B cell (primary cell): ENCODE measurements at regions not wholly inside any gene's neighbourhood (a gene's known extent, or its start where the extent isn't known, plus 50 kb on each side); places are given as distances from the start of the nearest gene placed in this dataset.

ENCODE experiments used
- ATAC-seq: fragments of 200-7000 bp; cut with Tn5 transposase; one replicate; pipeline ENCODE4 v1.10.0; 2021; ENCODE audit warnings: low read depth, mild to moderate bottlenecking, moderate number of reproducible peaks, moderate library complexity
- CTCF ChIA-PET: fragments of 350-600 bp; sonication (Branson Sonifier 250); formaldehyde crosslinking; loops from one replicate; lab custom pipeline; 2021; ENCODE audit warnings: antibody characterized with exemption, inconsistent platforms; lab: Charles Lee
- POLR2A ChIA-PET: fragments of 350-600 bp; sonication (Branson Sonifier 250); formaldehyde crosslinking; loops from one replicate; lab custom pipeline; 2021; ENCODE audit warnings: antibody characterized with exemption; lab: Charles Lee
- DNase-seq: peaks from one replicate; pipeline ENCODE4 v3.0.0; 2013
- H2AFZ ChIP-seq: 2 replicates; pipeline ENCODE4 v1.6.1; 2012; ENCODE audit warnings: mild to moderate bottlenecking, low read depth, low read length; ENCODE audit not compliant: insufficient read depth, poor library complexity, severe bottlenecking
- H3K27ac ChIP-seq, 2 donors: 1 replicate in 1 of 2; 2 replicates in 1 of 2; pipeline ENCODE4 v1.5.1; 2012 to 2013; ENCODE audit warnings: low read length in 2 of 2, mild to moderate bottlenecking in 2 of 2, moderate library complexity in 1 of 2
- H3K27me3 ChIP-seq, 4 experiments: fragments of 200-600 bp in 1 of 4; sonication (generic) in 1 of 4; replicated peaks in 1 of 4; 1 replicate in 2 of 4; 2 replicates in 2 of 4; pipeline versions ENCODE4 v1.6.1 to v1.7.0; 2013 to 2016; ENCODE audit warnings: low read length in 3 of 4, mild to moderate bottlenecking in 2 of 4, mixed read lengths in 1 of 4, moderate library complexity in 1 of 4; ENCODE audit not compliant: insufficient read depth in 4 of 4, control insufficient read depth in 3 of 4; ENCODE audit errors: control extremely low read depth in 1 of 4
- H3K36me3 ChIP-seq, 2 experiments: replicated peaks in 1 of 2; 1 replicate in 1 of 2; 2 replicates in 1 of 2; pipeline versions ENCODE4 v1.6.1 to v1.7.1; 2013; ENCODE audit warnings: low read length in 1 of 2; ENCODE audit not compliant: insufficient read depth in 2 of 2, control insufficient read depth in 1 of 2; ENCODE audit errors: control extremely low read depth in 1 of 2, extremely low read depth in 1 of 2
- H3K4me1 ChIP-seq, 2 donors: fragments of 200-600 bp in 1 of 2; sonication (generic) in 1 of 2; 1 replicate in 1 of 2; 2 replicates in 1 of 2; pipeline versions ENCODE4 v1.5.1 to v1.6.1; 2013 to 2017; ENCODE audit warnings: low read length in 2 of 2; ENCODE audit not compliant: control insufficient read depth in 2 of 2, insufficient read depth in 2 of 2
- H3K4me2 ChIP-seq: replicated peaks from 2 replicates; pipeline ENCODE3; 2012; ENCODE audit warnings: mild to moderate bottlenecking, low read depth, low read length; ENCODE audit not compliant: poor library complexity, severe bottlenecking
- H3K4me3 ChIP-seq, 5 experiments: fragments of 200-600 bp in 1 of 5; sonication (generic) in 1 of 5; 1 replicate in 3 of 5; 2 replicates in 2 of 5; pipeline versions ENCODE4 v1.5.1 to v1.7.0; 2011 to 2016; ENCODE audit warnings: low read length in 4 of 5, mild to moderate bottlenecking in 4 of 5, low read depth in 2 of 5, control low read depth in 1 of 5, moderate library complexity in 1 of 5; ENCODE audit not compliant: insufficient read depth in 1 of 5; ENCODE audit errors: control extremely low read depth in 1 of 5, extremely low read depth in 1 of 5
- H3K79me2 ChIP-seq: fragments of 200-600 bp; sonication (generic); one replicate; pipeline ENCODE4 v1.6.0; 2016; ENCODE audit warnings: low read length; ENCODE audit not compliant: control insufficient read depth, insufficient read depth
- H3K9ac ChIP-seq: fragments of 200-600 bp; sonication (generic); 2 replicates; pipeline ENCODE4 v1.6.1; 2017; ENCODE audit warnings: mild to moderate bottlenecking, low read length, moderate library complexity
- H3K9me3 ChIP-seq, 3 donors: one replicate each; pipeline versions ENCODE4 v1.6.1 to v1.7.1; 2013; ENCODE audit warnings: low read length in 2 of 3; ENCODE audit not compliant: control insufficient read depth in 2 of 3, insufficient read depth in 1 of 3; ENCODE audit errors: control extremely low read depth in 1 of 3
- H4K20me1 ChIP-seq: 2 replicates; pipeline ENCODE4 v1.6.0; 2012; ENCODE audit warnings: mild to moderate bottlenecking, low read length; ENCODE audit not compliant: insufficient read depth, control insufficient read depth, poor library complexity, severe bottlenecking
- H3K27ac Mint-ChIP-seq: one replicate; pipeline ENCODE4 v1.8.0; 2021; ENCODE audit warnings: mixed read lengths
- H3K27me3 Mint-ChIP-seq: one replicate; pipeline ENCODE4 v1.8.0; 2021; ENCODE audit warnings: mixed read lengths
- H3K4me1 Mint-ChIP-seq: one replicate; pipeline ENCODE4 v1.8.0; 2021; ENCODE audit warnings: mixed read lengths
- H3K4me3 Mint-ChIP-seq: one replicate; pipeline ENCODE4 v1.8.0; 2021; ENCODE audit warnings: mixed read lengths
- H3K9me3 Mint-ChIP-seq: one replicate; pipeline ENCODE4 v1.8.0; 2022; ENCODE audit warnings: mixed read lengths; ENCODE audit not compliant: insufficient read depth
- EZH2 ChIP-seq: IDR thresholded peaks from 2 replicates; pipeline ENCODE4 v1.6.1; 2012; ENCODE audit warnings: borderline replicate concordance, low read depth, mild to moderate bottlenecking, moderate library complexity, low read length; ENCODE audit not compliant: insufficient read depth, poor library complexity, severe bottlenecking
- WGBS: methylation state at CpG from one replicate; pipeline ENCODE4 v1.1.5; 2013; ENCODE audit warnings: missing lambda C conversion rate; ENCODE audit not compliant: insufficient coverage; 5-methylcytosine and 5-hydroxymethylcytosine counted together
- intact Hi-C: fragments of 100-400 bp; cut with micrococcal nuclease; formaldehyde crosslinking; loops from one replicate; pipeline ENCODE4 v1.10.0; 2022
- TF ChIP-seq, protein P1 (sequence below): fragments of 200-600 bp; IDR thresholded peaks from one replicate; pipeline ENCODE4 v1.8.0; 2022; ENCODE audit warnings: antibody characterized with exemption, mild to moderate bottlenecking

DNA sequence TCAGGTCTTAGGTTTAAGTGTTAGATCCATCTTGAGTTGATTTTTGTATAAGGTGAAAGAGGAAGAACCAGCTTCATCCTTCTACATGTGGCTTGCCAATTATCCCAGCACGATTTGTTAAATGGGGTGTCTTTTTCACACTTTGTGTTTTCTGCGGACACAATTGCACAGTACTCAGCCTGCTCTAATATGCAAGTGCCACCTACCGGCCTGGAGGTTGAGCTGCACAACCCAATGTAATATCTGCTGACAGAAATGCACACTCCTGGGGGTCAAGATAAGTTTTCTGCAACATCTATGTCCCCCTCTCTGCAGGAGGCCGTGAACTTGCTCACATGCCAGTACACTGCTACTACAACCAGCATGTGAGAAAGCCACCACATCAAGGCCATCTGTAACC, 791.9 kb upstream of the ROBO1 start:
- no peak overlapping the region for H3K27ac Mint-ChIP-seq
- no peak overlapping the region for H3K27ac ChIP-seq
- POLR2A ChIA-PET: no interaction called here

DNA sequence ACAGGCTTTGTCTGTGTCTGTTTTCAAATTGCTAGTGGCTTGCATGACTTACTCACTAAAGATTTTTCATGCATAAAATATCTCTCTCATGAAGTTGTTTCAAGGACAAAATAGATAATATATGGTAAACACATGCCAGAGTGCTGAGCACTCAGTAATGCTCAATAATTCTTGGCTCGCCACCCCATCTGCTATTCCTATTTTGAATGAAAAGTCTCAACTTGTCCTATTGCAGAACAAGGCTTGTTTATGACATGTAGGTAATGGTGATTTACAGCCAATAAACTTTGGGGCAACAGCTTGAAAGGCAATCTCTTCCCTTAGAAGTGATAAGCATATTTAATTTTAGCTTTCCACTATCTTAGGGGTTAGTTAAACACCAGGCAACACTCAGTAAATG, 789.0 kb upstream of the ROBO1 start:
- TF ChIP-seq, protein P1, sequence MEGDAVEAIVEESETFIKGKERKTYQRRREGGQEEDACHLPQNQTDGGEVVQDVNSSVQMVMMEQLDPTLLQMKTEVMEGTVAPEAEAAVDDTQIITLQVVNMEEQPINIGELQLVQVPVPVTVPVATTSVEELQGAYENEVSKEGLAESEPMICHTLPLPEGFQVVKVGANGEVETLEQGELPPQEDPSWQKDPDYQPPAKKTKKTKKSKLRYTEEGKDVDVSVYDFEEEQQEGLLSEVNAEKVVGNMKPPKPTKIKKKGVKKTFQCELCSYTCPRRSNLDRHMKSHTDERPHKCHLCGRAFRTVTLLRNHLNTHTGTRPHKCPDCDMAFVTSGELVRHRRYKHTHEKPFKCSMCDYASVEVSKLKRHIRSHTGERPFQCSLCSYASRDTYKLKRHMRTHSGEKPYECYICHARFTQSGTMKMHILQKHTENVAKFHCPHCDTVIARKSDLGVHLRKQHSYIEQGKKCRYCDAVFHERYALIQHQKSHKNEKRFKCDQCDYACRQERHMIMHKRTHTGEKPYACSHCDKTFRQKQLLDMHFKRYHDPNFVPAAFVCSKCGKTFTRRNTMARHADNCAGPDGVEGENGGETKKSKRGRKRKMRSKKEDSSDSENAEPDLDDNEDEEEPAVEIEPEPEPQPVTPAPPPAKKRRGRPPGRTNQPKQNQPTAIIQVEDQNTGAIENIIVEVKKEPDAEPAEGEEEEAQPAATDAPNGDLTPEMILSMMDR: no peak
- no peak for TF ChIP-seq EZH2
- no peak overlapping the region for H3K4me3 ChIP-seq
- no peaks in the 10 kb centered on the region for H3K27me3 ChIP-seq
- no peak overlapping the region for H3K27ac Mint-ChIP-seq
- no peak overlapping the region for H3K9ac ChIP-seq
- no peaks in the 10 kb centered on the region for H3K79me2 ChIP-seq
- ChIA-PET POLR2A (no interaction called here), CTCF (no interaction called here)
- H3K9me3 Mint-ChIP-seq: peaks cover 5% of the 10 kb centered on the region
- WGBS: no CpG with 5 or more reads among the region's 1 CpG
- H3K27me3 Mint-ChIP-seq: no peaks in the 10 kb centered on the region
- no peaks in the 10 kb centered on the region for H3K36me3 ChIP-seq
- H3K4me1 Mint-ChIP-seq: no peaks in the 10 kb centered on the region
- no peak overlapping the region for H3K4me3 Mint-ChIP-seq
- H3K27ac ChIP-seq: no peak overlapping the region
- peaks cover 0 to 3% (median 0%) of the 10 kb centered on the region in 3 donors for H3K9me3 ChIP-seq
- ATAC-seq (no peak), DNase-seq (no peak)
- intact Hi-C loops: no loop called here
- H3K4me1 ChIP-seq: no peaks in the 10 kb centered on the region
- no peaks in the 10 kb centered on the region for H4K20me1 ChIP-seq
- H3K4me2 ChIP-seq: no peak overlapping the region
- no peak overlapping the region for H2AFZ ChIP-seq

More for the DNA sequence above, 791.9 kb upstream of the ROBO1 start:
- H3K9ac ChIP-seq: no peak overlapping the region
- Mint-ChIP-seq H3K27me3 (no peaks in the 10 kb centered on the region), H3K9me3 (peaks cover 2% of the 10 kb centered on the region), H3K4me1 (no peaks in the 10 kb centered on the region), H3K4me3 (no peak overlapping the region)
- no peak overlapping the region for H3K4me3 ChIP-seq
- TF ChIP-seq, protein P1: no peak
- TF ChIP-seq EZH2: no peak
- H3K36me3 ChIP-seq: no peaks in the 10 kb centered on the region
- H2AFZ ChIP-seq: no peak overlapping the region
- H4K20me1 ChIP-seq: no peaks in the 10 kb centered on the region
- DNase-seq: no peak
- intact Hi-C loops: no loop called here
- no peak for ATAC-seq
- H3K9me3 ChIP-seq: peaks cover 0 to 3% (median 0%) of the 10 kb centered on the region in 3 donors
- WGBS: 76% methylated on average over 4 of the region's 4 CpGs
- no peaks in the 10 kb centered on the region for H3K27me3 ChIP-seq
- H3K79me2 ChIP-seq: no peaks in the 10 kb centered on the region
- H3K4me1 ChIP-seq: no peaks in the 10 kb centered on the region
- no peak overlapping the region for H3K4me2 ChIP-seq
- CTCF ChIA-PET: no interaction called here
